Gastroesophageal sphincter (tissue), 4 donors: ENCODE measurements at regions not wholly inside any gene's neighbourhood (a gene's known extent, or its start where the extent isn't known, plus 50 kb on each side); places are given as distances from the start of the nearest gene placed in this dataset.
"Not testable (repeated sequence)": the region's sequence is repeated elsewhere in the genome, so short reads cannot be mapped to it uniquely, and the experiment has no call there.

ENCODE experiments used
- ATAC-seq: fragments of 150-250 bp; one replicate; pipeline ENCODE4 v1.9.1; 2016; ENCODE audit warnings: mild to moderate bottlenecking, moderate library complexity
- H3K27ac ChIP-seq, 4 donors: fragments of 200-600 bp; sonication (generic) in 3 of 4; 1 replicate in 3 of 4; 2 replicates in 1 of 4; pipeline ENCODE4 v1.5.1; 2016 to 2019
- H3K27me3 ChIP-seq: fragments of 200-600 bp; sonication (generic); one replicate; pipeline ENCODE4 v1.5.1; 2019
- H3K36me3 ChIP-seq, 2 donors: fragments of 200-600 bp; sonication (generic); one replicate each; pipeline ENCODE4 v1.5.1; 2019; ENCODE audit warnings: control low read depth in 1 of 2
- H3K4me1 ChIP-seq, 3 donors: fragments of 200-600 bp; sonication (generic); 1 replicate in 2 of 3; 2 replicates in 1 of 3; pipeline ENCODE4 v1.5.1; 2016 to 2019; ENCODE audit warnings: control low read depth in 2 of 3
- H3K4me3 ChIP-seq, 2 donors: fragments of 200-600 bp; sonication (generic); one replicate each; pipeline ENCODE4 v1.5.1; 2019; ENCODE audit warnings: mild to moderate bottlenecking in 1 of 2, moderate library complexity in 1 of 2
- H3K9me3 ChIP-seq, 3 donors: fragments of 200-600 bp; sonication (generic); one replicate each; pipeline ENCODE4 v1.5.1; 2017 to 2019; ENCODE audit warnings: control low read depth in 2 of 3
- CTCF ChIP-seq, 4 experiments: fragments of 200-600 bp in 2 of 4; fragments of 450-650 bp in 2 of 4; sonication (generic) in 1 of 4; IDR thresholded peaks; one replicate each; pipeline ENCODE4 v1.5.1; 2017 to 2019; ENCODE audit warnings: antibody characterized with exemption in 4 of 4, mild to moderate bottlenecking in 2 of 4, moderate library complexity in 2 of 4
- EP300 ChIP-seq: sonication (generic); formaldehyde crosslinking; IDR thresholded peaks from one replicate; pipeline ENCODE4 v1.6.1; 2017; ENCODE audit warnings: antibody characterized with exemption, mild to moderate bottlenecking
- POLR2A ChIP-seq, 2 donors: fragments of 450-650 bp; IDR thresholded peaks; one replicate each; pipeline ENCODE4 v1.6.1; 2017; ENCODE audit warnings: antibody characterized with exemption in 2 of 2, mild to moderate bottlenecking in 2 of 2, moderate library complexity in 1 of 2
- POLR2AphosphoS5 ChIP-seq: sonication (generic); formaldehyde crosslinking; IDR thresholded peaks from one replicate; pipeline ENCODE4 v1.6.1; 2017; ENCODE audit warnings: antibody characterized with exemption
- WGBS, 2 donors: methylation state at CpG; one replicate each; pipeline ENCODE4 v1.1.5; 2018; ENCODE audit warnings: low coverage in 1 of 2; 5-methylcytosine and 5-hydroxymethylcytosine counted together

GRCh38 chr9:1554081-1555035 is 460.8 kb upstream of the SMARCA2 start:
- TF ChIP-seq POLR2A (IDR thresholded peaks at IDR 0.05) (no peak), POLR2AphosphoS5 (no peak), EP300 (no peak), CTCF (IDR thresholded peaks at IDR 0.05) (no peak)
- H3K27me3 ChIP-seq = no peaks in the 10 kb centered on the region
- no peak overlapping the region for H3K4me3 ChIP-seq
- WGBS, 2 donors = 38 to 51% methylated on average over 5 of the region's 5 CpGs
- H3K27ac ChIP-seq = no peak overlapping the region
- peaks cover 0 to 7% (median 0%) of the 10 kb centered on the region in 3 donors for H3K9me3 ChIP-seq
- H3K4me1 ChIP-seq = no peaks in the 10 kb centered on the region
- no peak for ATAC-seq
- H3K36me3 ChIP-seq = no peaks in the 10 kb centered on the region

- H3K27ac ChIP-seq, H3K9me3 ChIP-seq, H3K4me3 ChIP-seq, H3K4me1 ChIP-seq, H3K27me3 ChIP-seq, H3K36me3 ChIP-seq, ATAC-seq: not testable (repeated sequence)
- WGBS, 2 donors = 100% methylated on average over 1 of the region's 10 CpGs; no CpG with 5 or more reads in 1 of the 2 donors
Observed at GRCh38 chr9:1558666-1559065, 456.5 kb upstream of the SMARCA2 start.

- Histone ChIP-seq H3K9me3 (peaks cover 0 to 11% (median 0%) of the 10 kb centered on the region in 3 donors), H3K4me3 (no peak overlapping the region), H3K27me3 (no peaks in the 10 kb centered on the region), H3K4me1 (no peaks in the 10 kb centered on the region), H3K27ac (no peak overlapping the region), H3K36me3 (no peaks in the 10 kb centered on the region)
- ATAC-seq = no peak
- WGBS, 2 donors = no CpG with 5 or more reads among the region's 1 CpG
- TF ChIP-seq CTCF (IDR thresholded peaks at IDR 0.05) = no peak
- no peak for TF ChIP-seq POLR2AphosphoS5
- no peak for TF ChIP-seq EP300
- no peak for TF ChIP-seq POLR2A (IDR thresholded peaks at IDR 0.05)
Observed at GRCh38 chr9:1575939-1576338, 439.2 kb upstream of the SMARCA2 start.

- no peak overlapping the region for H3K4me3 ChIP-seq
- peaks cover 0 to 11% (median 0%) of the 10 kb centered on the region in 3 donors for H3K9me3 ChIP-seq
- ATAC-seq = no peak
- H3K27ac ChIP-seq = no peak overlapping the region
- TF ChIP-seq POLR2A (IDR thresholded peaks at IDR 0.05) (no peak), CTCF (IDR thresholded peaks at IDR 0.05) (no peak), POLR2AphosphoS5 (no peak), EP300 (no peak)
- no peaks in the 10 kb centered on the region for H3K4me1 ChIP-seq
- H3K27me3 ChIP-seq = no peaks in the 10 kb centered on the region
- H3K36me3 ChIP-seq = no peaks in the 10 kb centered on the region
Observed at GRCh38 chr9:1580215-1580614, 434.9 kb upstream of the SMARCA2 start.

GRCh38 chr9:1581926-1582325 is 433.2 kb upstream of the SMARCA2 start:
- Histone ChIP-seq H3K9me3 (no peaks in the 10 kb centered on the region), H3K36me3 (no peaks in the 10 kb centered on the region), H3K27ac (no peak overlapping the region), H3K4me1 (no peaks in the 10 kb centered on the region), H3K4me3 (no peak overlapping the region), H3K27me3 (no peaks in the 10 kb centered on the region)
- ATAC-seq = no peak
- TF ChIP-seq POLR2A (IDR thresholded peaks at IDR 0.05) = no peak

- Histone ChIP-seq H3K4me1 (no peaks in the 10 kb centered on the region), H3K4me3 (no peak overlapping the region), H3K9me3 (peaks cover 0 to 17% (median 0%) of the 10 kb centered on the region in 3 donors), H3K27me3 (no peaks in the 10 kb centered on the region), H3K36me3 (no peaks in the 10 kb centered on the region), H3K27ac (no peak overlapping the region)
- no peak for ATAC-seq
- WGBS, 2 donors = 50 to 60% methylated on average over 1 of the region's 1 CpG
- TF ChIP-seq CTCF (IDR thresholded peaks at IDR 0.05) = no peak
- no peak for TF ChIP-seq POLR2A (IDR thresholded peaks at IDR 0.05)
- TF ChIP-seq POLR2AphosphoS5 = no peak
- TF ChIP-seq EP300 = no peak
Observed at GRCh38 chr9:1591310-1591709, 423.8 kb upstream of the SMARCA2 start.
